GM13976 (cell line): ENCODE measurements at regions not wholly inside any gene's neighbourhood (a gene's known extent, or its start where the extent isn't known, plus 50 kb on each side); places are given as distances from the start of the nearest gene placed in this dataset.

Source experiments
- DNase-seq: peaks from one replicate; pipeline ENCODE4 v3.0.0; 2012; ENCODE audit warnings: low spot score
- CTCF ChIP-seq: IDR thresholded peaks from 2 replicates; pipeline ENCODE4 v1.5.1; 2012; ENCODE audit warnings: borderline replicate concordance, mild to moderate bottlenecking; ENCODE audit not compliant: insufficient read depth; ENCODE audit errors: extremely low read depth, missing control alignments, control extremely low read depth
- in situ Hi-C: fragments of 300-500 bp; cut with MboI; formaldehyde crosslinking; loops from one replicate; pipeline ENCODE4 v1.12.0; 2022; ENCODE audit warnings: low sequenced_read_pairs, mixed read lengths, inconsistent platforms; ENCODE audit not compliant: unreplicated experiment

- no peak for TF ChIP-seq CTCF
- no peak for DNase-seq
- in situ Hi-C loops: no loop called here
These were observed 333.4 kb upstream of the NT5E start for GRCh38 chr6:85116475-85116874.

GRCh38 chr6:85115876-85116275 is 334.0 kb upstream of the NT5E start:
- in situ Hi-C loops: no loop called here
- TF ChIP-seq CTCF: no peak
- no peak for DNase-seq

- DNase-seq: no peak
- TF ChIP-seq CTCF: no peak
- in situ Hi-C loops: no loop called here
These were observed 334.5 kb upstream of the NT5E start for GRCh38 chr6:85115376-85115775.

GRCh38 chr6:85114581-85114935 is 335.3 kb upstream of the NT5E start:
- DNase-seq: no peak
- in situ Hi-C loops: no loop called here
- TF ChIP-seq CTCF: no peak

GRCh38 chr6:85113934-85114580 is 335.8 kb upstream of the NT5E start:
- in situ Hi-C loops: no loop called here
- DNase-seq: no peak
- TF ChIP-seq CTCF: no peak

- TF ChIP-seq CTCF: no peak
- in situ Hi-C loops: no loop called here
- DNase-seq: no peak
These were observed 337.3 kb upstream of the NT5E start for GRCh38 chr6:85112540-85112939.
